NT2/D1 (cell line): ENCODE measurements at regions not wholly inside any gene's neighbourhood (a gene's known extent, or its start where the extent isn't known, plus 50 kb on each side); places are given as distances from the start of the nearest gene placed in this dataset.

Experiments used
- SUZ12 ChIP-seq: IDR thresholded peaks from 2 replicates; pipeline ENCODE4 v1.6.1; 2011; ENCODE audit not compliant: insufficient read length, insufficient read depth; ENCODE audit errors: extremely low read depth
- YY1 ChIP-seq: IDR thresholded peaks from 2 replicates; pipeline ENCODE4 v1.6.1; 2011; ENCODE audit not compliant: insufficient read length, insufficient read depth
- ZNF274 ChIP-seq: IDR thresholded peaks from 2 replicates; pipeline ENCODE4 v1.6.1; 2011; ENCODE audit warnings: mild to moderate bottlenecking, low read depth, low read length

DNA sequence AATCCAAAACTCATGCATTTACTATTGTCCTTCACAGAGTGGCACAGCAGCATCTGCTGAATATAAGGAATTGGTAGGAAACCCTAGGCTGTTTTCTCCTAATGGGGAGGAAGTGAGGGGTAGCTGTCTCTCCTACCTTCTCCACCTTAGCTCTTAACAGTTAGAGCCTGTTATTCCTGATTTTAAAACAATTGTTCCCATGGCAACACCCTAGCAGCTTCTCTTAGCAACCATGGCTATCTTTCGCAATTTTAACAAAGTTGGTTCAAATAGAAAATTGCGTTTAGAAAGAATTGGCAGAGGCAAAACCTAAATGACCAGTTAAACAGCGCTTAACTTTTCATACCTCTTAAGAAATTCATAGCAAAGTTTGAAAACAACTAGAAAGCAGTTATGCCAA is 603.4 kb upstream of the AUTS2 start:
- TF ChIP-seq SUZ12 (no peak), YY1 (no peak), ZNF274 (no peak)
